ENCODE measurements at regions not wholly inside any gene's neighbourhood (a gene's known extent, or its start where the extent isn't known, plus 50 kb on each side); places are given as distances from the start of the nearest gene placed in this dataset.

DNA sequence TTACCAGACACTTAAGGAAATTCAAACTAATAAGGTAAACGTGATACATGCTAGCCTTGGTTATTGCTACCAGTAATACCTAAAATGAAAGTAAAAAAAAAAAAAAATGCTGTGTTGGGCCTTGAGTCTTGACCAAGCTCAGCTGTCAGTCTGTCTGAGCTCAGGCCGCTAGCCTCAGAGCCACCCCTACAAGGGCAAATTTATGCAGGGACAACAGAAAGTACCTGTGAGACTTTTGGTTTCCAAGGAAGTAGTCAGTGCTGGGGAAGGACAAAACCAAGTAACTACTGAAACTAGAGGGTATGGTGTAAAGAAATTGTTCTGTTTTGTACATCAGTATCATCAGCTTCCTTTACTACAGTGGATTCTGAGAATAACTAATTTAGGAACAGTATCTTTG, 134.3 kb upstream of the SLITRK5 start:
- no peaks in the 10 kb centered on the region for H3K9me3 ChIP-seq
- TF ChIP-seq, protein P1, sequence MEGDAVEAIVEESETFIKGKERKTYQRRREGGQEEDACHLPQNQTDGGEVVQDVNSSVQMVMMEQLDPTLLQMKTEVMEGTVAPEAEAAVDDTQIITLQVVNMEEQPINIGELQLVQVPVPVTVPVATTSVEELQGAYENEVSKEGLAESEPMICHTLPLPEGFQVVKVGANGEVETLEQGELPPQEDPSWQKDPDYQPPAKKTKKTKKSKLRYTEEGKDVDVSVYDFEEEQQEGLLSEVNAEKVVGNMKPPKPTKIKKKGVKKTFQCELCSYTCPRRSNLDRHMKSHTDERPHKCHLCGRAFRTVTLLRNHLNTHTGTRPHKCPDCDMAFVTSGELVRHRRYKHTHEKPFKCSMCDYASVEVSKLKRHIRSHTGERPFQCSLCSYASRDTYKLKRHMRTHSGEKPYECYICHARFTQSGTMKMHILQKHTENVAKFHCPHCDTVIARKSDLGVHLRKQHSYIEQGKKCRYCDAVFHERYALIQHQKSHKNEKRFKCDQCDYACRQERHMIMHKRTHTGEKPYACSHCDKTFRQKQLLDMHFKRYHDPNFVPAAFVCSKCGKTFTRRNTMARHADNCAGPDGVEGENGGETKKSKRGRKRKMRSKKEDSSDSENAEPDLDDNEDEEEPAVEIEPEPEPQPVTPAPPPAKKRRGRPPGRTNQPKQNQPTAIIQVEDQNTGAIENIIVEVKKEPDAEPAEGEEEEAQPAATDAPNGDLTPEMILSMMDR (IDR thresholded peaks at IDR 0.05) = no peak
- H3K4me1 ChIP-seq = no peaks in the 10 kb centered on the region
- intact Hi-C loops (cut with DNase I) = no loop called here
- WGBS, 2 donors = 46 to 51% methylated on average over 2 of the region's 2 CpGs
- H3K4me3 ChIP-seq = no peak overlapping the region
- ATAC-seq = no peak
- no peaks in the 10 kb centered on the region for H3K27me3 ChIP-seq
- H3K36me3 ChIP-seq (replicated peaks in 1 of 2; ENCODE audit: insufficient read depth in 1 of 2, low read depth in 2 of 2) = no peaks in the 10 kb centered on the region
- H3K27ac ChIP-seq = no peak overlapping the region
- no peak for DNase-seq

DNA sequence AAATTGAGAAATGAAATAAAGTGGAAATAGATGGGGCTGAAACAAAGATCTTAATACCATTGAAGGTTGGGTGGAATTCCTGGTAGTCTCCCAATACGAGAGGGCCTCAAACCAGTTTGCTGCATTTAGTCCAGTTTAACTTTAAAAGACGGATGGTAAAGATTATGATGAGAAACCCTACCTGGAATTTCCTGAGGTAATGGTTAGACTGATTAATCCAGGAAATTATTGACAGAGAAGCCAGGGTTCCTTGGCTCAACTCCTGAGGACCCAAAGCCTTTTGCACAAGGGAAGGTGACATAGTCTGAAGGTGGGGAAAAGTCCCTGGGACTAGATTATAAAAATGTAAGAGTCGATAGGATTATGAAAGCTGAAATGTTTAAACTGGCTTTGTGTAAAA, 133.2 kb upstream of the SLITRK5 start:
- Histone ChIP-seq H3K27me3 (no peaks in the 10 kb centered on the region), H3K9me3 (no peaks in the 10 kb centered on the region), H3K4me1 (no peaks in the 10 kb centered on the region), H3K27ac (no peak overlapping the region), H3K4me3 (no peak overlapping the region), H3K36me3 (replicated peaks in 1 of 2; ENCODE audit: insufficient read depth in 1 of 2, low read depth in 2 of 2) (no peaks in the 10 kb centered on the region)
- intact Hi-C loops (cut with DNase I) = no loop called here
- WGBS, 2 donors = 59 to 65% methylated on average over 3 of the region's 3 CpGs
- TF ChIP-seq, protein P1 (IDR thresholded peaks at IDR 0.05) = no peak
- no peak for TF ChIP-seq POLR2A (IDR thresholded peaks at IDR 0.05)
- ATAC-seq (no peak), DNase-seq (no peak)

DNA sequence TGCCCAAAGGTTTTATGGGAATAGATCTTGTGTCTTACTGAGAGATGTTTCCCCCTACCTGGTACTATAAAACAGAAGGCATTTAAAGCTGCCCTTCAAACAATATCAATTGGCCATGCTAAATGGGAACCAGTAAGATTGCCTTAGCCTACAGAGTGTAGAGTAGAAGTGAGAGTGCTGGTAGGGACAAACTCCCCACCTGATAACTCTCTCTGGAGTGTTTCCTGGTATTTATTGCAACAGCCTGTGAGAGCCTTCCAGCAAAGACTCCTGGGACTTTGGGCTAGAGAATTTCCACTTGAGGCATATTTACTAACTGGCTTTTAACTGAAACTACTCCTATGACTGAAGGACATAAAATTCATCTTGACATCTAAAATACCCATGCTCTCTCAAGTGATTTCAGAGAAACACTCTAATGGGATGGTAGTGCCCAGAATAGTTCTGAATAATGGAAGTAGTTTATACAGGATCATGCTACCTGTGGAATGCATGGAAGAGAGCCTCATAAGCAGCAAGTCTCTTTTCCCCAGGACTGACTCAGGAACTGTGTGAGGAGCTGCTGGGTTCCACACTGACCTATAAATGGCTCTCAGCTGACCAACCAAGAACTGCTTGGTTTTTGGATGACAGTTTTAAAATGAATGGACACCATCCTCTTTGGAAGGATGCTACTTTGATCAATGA, 132.7 kb upstream of the SLITRK5 start:
- DNase-seq (no peak), ATAC-seq (no peak)
- H3K27ac ChIP-seq = no peak overlapping the region
- intact Hi-C loops (cut with DNase I) = no loop called here
- no peaks in the 10 kb centered on the region for H3K27me3 ChIP-seq
- TF ChIP-seq, protein P1 (IDR thresholded peaks at IDR 0.05) = no peak
- no peaks in the 10 kb centered on the region for H3K36me3 ChIP-seq (replicated peaks in 1 of 2; ENCODE audit: insufficient read depth in 1 of 2, low read depth in 2 of 2)
- no peaks in the 10 kb centered on the region for H3K4me1 ChIP-seq
- no peak overlapping the region for H3K4me3 ChIP-seq
- H3K9me3 ChIP-seq = no peaks in the 10 kb centered on the region

DNA sequence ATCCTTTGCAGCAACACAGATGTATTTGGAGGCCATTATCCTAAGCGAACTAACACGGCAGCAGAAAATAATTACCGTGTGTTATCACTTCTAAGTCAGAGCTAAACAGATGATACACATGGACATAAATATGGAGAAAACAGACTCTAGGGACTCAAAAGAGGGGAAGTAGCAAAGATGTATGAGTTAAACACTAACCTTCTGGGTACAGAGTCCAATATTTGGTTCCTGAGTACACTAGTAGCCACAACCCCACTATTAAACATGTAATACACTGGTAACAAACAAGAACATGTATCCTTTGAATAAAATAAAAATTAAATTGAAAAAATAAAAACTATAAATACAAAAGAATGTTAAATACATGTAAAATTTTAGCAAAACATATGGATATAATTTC, 118.0 kb upstream of the SLITRK5 start:
- no peaks in the 10 kb centered on the region for H3K27me3 ChIP-seq
- no peak for ATAC-seq

DNA sequence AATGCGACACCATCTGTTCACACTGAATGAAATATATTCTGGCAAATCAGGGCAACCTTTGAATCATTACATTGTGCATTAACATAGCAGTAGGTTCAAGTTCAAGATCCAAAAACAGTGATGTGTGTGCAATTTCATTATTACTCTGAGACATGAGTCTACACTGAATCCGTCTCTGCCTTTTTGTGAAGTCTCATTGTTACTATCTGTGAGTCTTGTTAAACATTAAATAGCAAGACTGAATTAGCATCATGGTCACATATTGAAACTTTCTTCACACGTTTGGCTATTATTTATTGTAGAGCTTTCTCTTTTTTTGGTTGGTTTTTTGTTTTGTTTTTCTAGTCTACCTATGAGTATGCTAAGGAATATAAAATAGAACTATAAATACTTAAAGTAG, 117.1 kb upstream of the SLITRK5 start:
- no peak for ATAC-seq
- Histone ChIP-seq H3K4me3 (no peak overlapping the region), H3K36me3 (replicated peaks in 1 of 2; ENCODE audit: insufficient read depth in 1 of 2, low read depth in 2 of 2) (no peaks in the 10 kb centered on the region), H3K9me3 (no peaks in the 10 kb centered on the region), H3K27ac (no peak overlapping the region), H3K4me1 (no peaks in the 10 kb centered on the region), H3K27me3 (no peaks in the 10 kb centered on the region)
- no peak for DNase-seq
- no peak for TF ChIP-seq POLR2A (IDR thresholded peaks at IDR 0.05)
- TF ChIP-seq, protein P1 (IDR thresholded peaks at IDR 0.05) = no peak
- intact Hi-C loops (cut with DNase I) = no loop called here
- WGBS, 2 donors = 50% methylated on average over 3 of the region's 3 CpGs

More for the DNA sequence above, 118.0 kb upstream of the SLITRK5 start:
- Histone ChIP-seq H3K27ac (no peak overlapping the region), H3K4me1 (no peaks in the 10 kb centered on the region), H3K36me3 (replicated peaks in 1 of 2; ENCODE audit: insufficient read depth in 1 of 2, low read depth in 2 of 2) (no peaks in the 10 kb centered on the region), H3K9me3 (no peaks in the 10 kb centered on the region), H3K4me3 (no peak overlapping the region)
- 76 to 77% methylated on average over 3 of the region's 3 CpGs for WGBS, 2 donors
- DNase-seq = no peak
- intact Hi-C loops (cut with DNase I) = no loop called here
- TF ChIP-seq, protein P1 (IDR thresholded peaks at IDR 0.05) = no peak
- no peak for TF ChIP-seq POLR2A (IDR thresholded peaks at IDR 0.05)

Measured in body of pancreas (tissue), 4 donors.